ENCODE measurements at regions not wholly inside any gene's neighbourhood (a gene's known extent, or its start where the extent isn't known, plus 50 kb on each side); places are given as distances from the start of the nearest gene placed in this dataset.

DNA sequence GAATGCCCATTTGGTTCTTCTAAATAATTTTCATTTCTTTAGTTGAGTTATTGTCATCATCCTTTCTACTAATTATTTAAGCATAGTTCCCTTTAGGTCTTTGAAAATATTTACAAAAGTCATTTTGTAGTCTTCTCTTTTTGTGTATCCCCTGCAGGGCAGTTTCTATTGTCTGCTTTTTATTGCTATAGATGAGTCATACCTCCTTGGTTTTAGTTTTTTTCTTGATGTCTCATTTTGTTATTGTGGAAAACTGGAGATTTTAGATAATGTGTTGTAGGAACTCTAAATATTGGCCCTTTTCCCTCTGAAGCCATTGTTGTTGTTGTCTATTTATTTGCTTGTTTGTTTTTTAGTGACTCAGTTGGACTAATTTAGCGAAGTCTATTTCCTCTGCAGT is 387.9 kb downstream of the NUF2 start:
- TF ChIP-seq CTCF (IDR thresholded peaks at IDR 0.05) (no peak), POLR2A (IDR thresholded peaks at IDR 0.05) (no peak)
